ENCODE measurements at regions not wholly inside any gene's neighbourhood (a gene's known extent, or its start where the extent isn't known, plus 50 kb on each side); places are given as distances from the start of the nearest gene placed in this dataset.

DNA sequence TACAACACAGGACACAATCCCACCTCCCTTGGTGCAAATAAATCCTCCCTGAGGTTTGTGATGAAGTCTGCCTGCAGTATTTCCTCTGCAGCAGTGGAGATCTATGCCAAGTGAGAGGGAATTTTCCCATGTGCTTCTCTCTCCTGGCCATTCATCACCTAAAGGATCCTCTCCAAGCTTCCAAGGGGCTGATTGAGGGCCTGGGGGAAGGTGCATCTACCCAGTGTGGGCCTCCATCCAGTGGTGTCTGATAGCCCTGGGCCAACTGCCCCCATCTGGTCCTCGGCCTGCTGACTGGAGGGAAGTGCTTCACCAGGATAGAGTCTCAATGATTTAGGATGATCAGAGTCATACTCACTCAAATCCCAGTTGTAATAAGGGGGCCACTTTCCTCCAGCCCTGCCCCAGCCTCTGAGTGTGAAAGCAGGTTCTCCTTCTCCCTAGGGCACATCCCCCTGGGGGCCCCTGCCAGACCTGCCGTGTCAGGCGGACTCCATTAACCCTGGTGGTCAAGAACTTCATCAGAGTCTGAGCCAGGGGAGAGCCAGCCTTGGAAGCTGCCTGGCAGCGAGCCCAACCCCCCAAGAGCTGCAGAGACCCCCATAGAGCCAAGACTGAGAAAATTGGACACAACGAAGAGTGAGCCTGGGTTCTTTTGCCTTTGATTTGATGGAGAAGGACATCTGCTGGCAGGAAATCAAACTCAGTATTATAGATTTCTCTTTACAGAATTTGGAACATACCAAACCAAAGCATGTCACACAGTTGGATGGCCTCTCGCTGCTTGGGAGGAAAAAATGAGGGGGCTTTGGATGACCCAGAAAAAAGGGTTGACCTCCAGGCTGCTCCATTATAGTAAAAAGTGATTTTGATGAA is 509.6 kb downstream of the CMPK2 start:
- no peak for DNase-seq (ENCODE audit: low read depth)

GRCh38 chr2:6358546-6358945 is 507.2 kb downstream of the CMPK2 start:
- no peak for DNase-seq (ENCODE audit: low read depth)

- no peak for DNase-seq (ENCODE audit: low read depth)
Observed at GRCh38 chr2:6358985-6359384, 506.7 kb downstream of the CMPK2 start.

DNA sequence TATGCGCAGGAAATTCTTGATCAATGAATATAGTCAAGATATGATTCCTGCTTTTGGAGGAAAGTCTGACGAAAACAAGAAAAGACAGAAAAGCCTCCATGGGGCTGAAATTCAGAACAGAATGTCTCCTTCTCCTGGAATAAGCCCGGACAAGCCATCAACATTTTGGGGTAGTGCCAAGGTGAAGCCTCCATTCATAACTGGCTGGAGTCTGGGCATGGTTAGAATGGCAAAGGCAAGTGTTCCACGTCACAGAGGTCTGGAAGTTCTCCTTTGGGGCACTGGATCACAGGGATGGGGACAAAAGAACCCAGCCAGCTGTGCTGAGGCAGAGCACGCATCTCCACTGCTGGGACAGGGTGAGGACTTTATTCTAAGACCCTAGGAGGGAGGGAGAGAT is 505.7 kb downstream of the CMPK2 start:
- no peak for DNase-seq (ENCODE audit: low read depth)

GRCh38 chr2:6362671-6363450 is 502.8 kb downstream of the CMPK2 start:
- DNase-seq (ENCODE audit: low read depth) = no peak

- DNase-seq (ENCODE audit: low read depth) = no peak
Observed at GRCh38 chr2:6368281-6368680, 497.4 kb downstream of the CMPK2 start.

GRCh38 chr2:6369266-6369665 is 496.4 kb downstream of the CMPK2 start:
- no peak for DNase-seq (ENCODE audit: low read depth)

DNA sequence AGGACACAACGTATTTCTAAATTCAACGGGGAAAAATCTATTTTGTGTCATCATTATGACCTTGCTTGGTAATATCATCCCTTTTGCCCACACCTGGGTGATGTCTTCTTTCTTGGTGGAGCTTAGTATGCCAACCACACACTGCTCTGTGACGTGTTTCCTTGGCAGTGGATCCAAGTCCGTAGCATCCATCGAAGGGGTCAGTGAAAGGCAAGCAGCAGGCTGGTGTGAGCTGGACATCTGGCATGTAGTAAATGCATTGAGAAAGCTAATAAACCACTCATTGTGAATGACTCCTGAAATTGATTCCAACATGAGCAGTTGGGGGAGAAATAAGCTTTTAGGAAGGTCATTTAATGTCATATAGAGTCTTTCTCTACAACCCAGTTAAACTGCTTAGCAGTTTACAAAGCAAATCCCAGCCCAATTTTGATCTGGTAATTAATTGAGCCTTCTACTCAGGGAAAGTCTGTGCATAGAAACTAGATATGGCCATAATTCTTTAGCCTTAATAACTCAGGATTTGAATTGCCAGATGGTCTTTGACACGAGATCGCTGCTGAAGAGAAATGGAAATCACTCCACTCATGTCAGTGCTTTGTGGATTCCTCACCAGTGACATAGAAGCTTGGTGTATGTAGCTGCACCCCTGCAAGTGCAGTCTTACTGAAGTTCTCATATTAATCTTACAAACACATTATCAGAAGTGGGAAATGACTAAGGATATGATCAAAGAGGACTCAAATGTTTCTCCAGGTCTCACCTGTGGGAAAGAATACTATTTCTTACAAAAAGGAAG is 494.8 kb downstream of the CMPK2 start:
- no peak for DNase-seq (ENCODE audit: low read depth)

- no peak for DNase-seq (ENCODE audit: low read depth)
Observed at GRCh38 chr2:6372317-6372901, 493.3 kb downstream of the CMPK2 start.

GRCh38 chr2:6381326-6381725 is 484.4 kb downstream of the CMPK2 start:
- DNase-seq (ENCODE audit: low read depth) = no peak

GRCh38 chr2:6384341-6384740 is 481.4 kb downstream of the CMPK2 start:
- DNase-seq (ENCODE audit: low read depth) = no peak

- DNase-seq (ENCODE audit: low read depth) = no peak
Observed at GRCh38 chr2:6392354-6392753, 473.4 kb downstream of the CMPK2 start.

DNA sequence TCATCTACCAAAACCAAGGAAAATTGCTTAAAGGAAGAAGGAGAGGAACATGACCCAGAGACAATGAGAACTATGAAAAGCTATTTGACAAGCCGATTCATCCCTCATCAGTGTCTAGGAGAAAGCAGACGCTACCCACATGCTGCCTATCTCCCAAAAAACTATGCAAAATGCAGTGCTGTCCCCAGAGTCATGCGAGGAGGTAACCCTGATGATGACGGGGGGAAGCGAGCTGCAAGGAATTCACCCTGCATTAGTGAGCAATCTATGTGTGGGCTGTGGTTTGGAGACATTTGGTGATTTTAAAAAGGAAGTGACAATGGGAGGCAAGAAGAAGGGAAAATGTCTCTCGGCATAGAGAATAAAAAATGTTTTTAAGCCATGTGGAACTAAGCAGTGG is 472.7 kb downstream of the CMPK2 start:
- DNase-seq (ENCODE audit: low read depth) = no peak

- no peak for DNase-seq (ENCODE audit: low read depth)
Observed at GRCh38 chr2:6393819-6394218, 471.9 kb downstream of the CMPK2 start.

GRCh38 chr2:6394276-6394675 is 471.4 kb downstream of the CMPK2 start:
- DNase-seq (ENCODE audit: low read depth) = no peak

DNA sequence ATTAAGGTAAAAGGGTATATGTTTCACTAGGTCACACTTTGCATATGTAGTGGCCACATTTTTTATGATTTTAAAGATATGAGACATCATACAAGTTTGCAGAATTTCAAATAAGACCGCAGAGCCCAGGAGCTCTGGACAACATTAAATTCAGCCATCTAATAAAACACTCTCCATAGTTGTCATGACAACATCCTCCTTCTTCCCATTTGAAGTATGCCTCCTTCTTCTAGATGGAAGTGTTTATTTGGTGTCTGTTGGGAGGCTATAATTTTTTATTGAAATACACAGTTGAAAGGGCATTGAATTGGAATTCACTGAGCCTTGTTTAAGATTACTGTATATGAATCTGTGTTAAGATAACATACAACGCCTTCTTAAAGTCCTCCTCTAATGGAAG is 467.3 kb downstream of the CMPK2 start:
- DNase-seq (ENCODE audit: low read depth) = no peak

GRCh38 chr2:6401301-6401700 is 464.4 kb downstream of the CMPK2 start:
- no peak for DNase-seq (ENCODE audit: low read depth)

- DNase-seq (ENCODE audit: low read depth) = no peak
Observed at GRCh38 chr2:6408057-6408456, 457.6 kb downstream of the CMPK2 start.

DNA sequence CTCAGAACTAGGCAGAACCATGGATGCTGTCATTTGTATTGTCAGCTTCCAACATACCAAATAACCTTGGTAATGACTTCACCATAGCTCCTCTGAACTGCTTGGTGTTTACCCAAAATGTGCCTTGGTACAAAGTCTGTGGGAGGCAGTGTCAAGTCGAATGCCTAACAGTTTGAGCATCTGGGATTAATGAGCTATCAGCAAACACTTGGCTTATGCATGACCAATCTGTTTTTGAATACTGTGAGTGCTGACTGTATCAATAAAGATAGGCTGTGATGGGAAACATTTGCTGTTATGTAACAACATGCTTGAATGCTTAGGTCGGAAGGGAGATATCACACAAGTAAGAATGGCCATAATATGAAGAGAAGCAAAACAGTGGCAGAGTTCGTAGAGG is 455.4 kb downstream of the CMPK2 start:
- DNase-seq (ENCODE audit: low read depth) = no peak

- no peak for DNase-seq (ENCODE audit: low read depth)
Observed at GRCh38 chr2:6412533-6413091, 453.1 kb downstream of the CMPK2 start.

DNA sequence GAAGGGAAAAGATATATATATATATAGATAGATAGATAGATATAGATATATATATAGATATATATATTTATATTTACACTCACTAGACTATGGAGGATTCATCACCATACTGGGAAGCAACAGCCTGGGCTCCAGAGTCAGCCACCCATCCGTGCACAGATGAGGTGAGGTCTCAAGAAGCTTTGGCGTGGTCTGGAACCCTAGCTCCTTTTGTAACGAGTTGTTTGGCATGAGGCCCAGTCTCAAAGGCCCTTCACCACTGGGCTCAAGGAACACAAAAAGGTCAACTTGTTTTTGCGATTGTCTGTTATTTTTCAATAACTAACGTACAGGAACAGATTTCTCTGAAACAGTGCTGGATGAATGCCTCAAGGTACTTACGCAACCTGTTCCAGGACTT is 448.7 kb downstream of the CMPK2 start:
- DNase-seq (ENCODE audit: low read depth) = no peak

DNA sequence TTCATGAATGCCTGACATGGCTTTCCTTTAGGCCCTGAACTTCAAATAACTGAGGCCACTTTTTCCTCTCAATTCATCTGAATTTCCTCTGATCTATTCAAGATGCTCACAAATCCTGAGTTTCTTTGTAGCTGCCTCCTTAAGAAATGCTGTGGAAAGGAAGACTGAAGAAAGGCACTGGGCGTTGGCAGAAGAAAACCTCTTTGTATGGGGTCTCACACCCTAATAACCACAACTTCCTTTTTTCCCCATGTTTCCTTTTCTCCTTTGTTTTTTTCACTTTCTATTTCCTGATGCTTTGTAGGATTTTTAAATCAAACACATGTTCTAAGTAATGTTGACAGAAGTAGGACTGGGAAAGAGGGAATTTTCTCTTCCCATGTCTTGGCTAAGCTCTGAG is 447.4 kb downstream of the CMPK2 start:
- DNase-seq (ENCODE audit: low read depth) = no peak

All from stimulated activated CD8-positive, alpha-beta memory T cell treated with anti-CD3 and anti-CD28 coated beads, Interleukin-4, amount 100 ng/mL, for 24 hours (primary cell).